Smooth muscle cell (in vitro differentiated cells): ENCODE measurements at regions not wholly inside any gene's neighbourhood (a gene's known extent, or its start where the extent isn't known, plus 50 kb on each side); places are given as distances from the start of the nearest gene placed in this dataset.

ENCODE experiments used
- DNase-seq: peaks from one replicate; lab custom pipeline; 2025; ENCODE audit not compliant: unreplicated experiment; lab: John Stamatoyannopoulos, UW
- H2AFZ ChIP-seq: fragments of 200-600 bp; sonication (generic); 2 replicates; pipeline ENCODE4 v1.6.0; 2016; ENCODE audit warnings: antibody characterized with exemption, low read depth, mild to moderate bottlenecking
- H3F3A ChIP-seq: fragments of 200-600 bp; sonication (generic); 2 replicates; pipeline ENCODE4 v1.6.0; 2017; ENCODE audit warnings: antibody characterized with exemption, low read depth
- H3K27ac ChIP-seq: fragments of 200-600 bp; sonication (generic); 2 replicates; pipeline ENCODE4 v1.5.1; 2016; ENCODE audit warnings: low read depth, mild to moderate bottlenecking
- H3K27me3 ChIP-seq: fragments of 200-600 bp; sonication (generic); 2 replicates; pipeline ENCODE4 v1.6.1; 2016; ENCODE audit warnings: low read depth, mild to moderate bottlenecking
- H3K36me3 ChIP-seq: fragments of 200-600 bp; sonication (generic); 2 replicates; pipeline ENCODE4 v1.5.1; 2016; ENCODE audit warnings: low read depth
- H3K4me1 ChIP-seq: fragments of 200-600 bp; sonication (generic); 2 replicates; pipeline ENCODE4 v1.5.1; 2016; ENCODE audit warnings: low read depth
- H3K4me2 ChIP-seq: fragments of 200-600 bp; sonication (generic); 2 replicates; pipeline ENCODE4 v1.6.0; 2016; ENCODE audit warnings: mild to moderate bottlenecking
- H3K4me3 ChIP-seq: fragments of 200-600 bp; sonication (generic); 2 replicates; pipeline ENCODE4 v1.5.1; 2016; ENCODE audit warnings: mild to moderate bottlenecking
- H3K79me2 ChIP-seq: fragments of 200-600 bp; sonication (generic); 2 replicates; pipeline ENCODE4 v1.6.0; 2016; ENCODE audit warnings: low read depth, mild to moderate bottlenecking
- H3K9ac ChIP-seq: fragments of 200-600 bp; sonication (generic); 2 replicates; pipeline ENCODE4 v1.6.0; 2016; ENCODE audit warnings: low read depth
- H3K9me3 ChIP-seq: fragments of 200-600 bp; sonication (generic); replicated peaks from 2 replicates; pipeline ENCODE4 v1.5.1; 2016; ENCODE audit warnings: low read depth
- H4K20me1 ChIP-seq: fragments of 200-600 bp; sonication (generic); 2 replicates; pipeline ENCODE4 v1.6.0; 2016; ENCODE audit warnings: low read depth
- WGBS: methylation state at CpG from one replicate; pipeline ENCODE4 v1.1.7; 2016; ENCODE audit warnings: low lambda C conversion rate; 5-methylcytosine and 5-hydroxymethylcytosine counted together
- TF ChIP-seq, protein P1 (sequence below): fragments of 200-600 bp; sonication (generic); IDR thresholded peaks from 2 replicates; pipeline ENCODE4 v1.5.1; 2017; ENCODE audit warnings: borderline replicate concordance, mild to moderate bottlenecking, antibody characterized with exemption; ENCODE audit not compliant: insufficient read depth, poor library complexity, severe bottlenecking

DNA sequence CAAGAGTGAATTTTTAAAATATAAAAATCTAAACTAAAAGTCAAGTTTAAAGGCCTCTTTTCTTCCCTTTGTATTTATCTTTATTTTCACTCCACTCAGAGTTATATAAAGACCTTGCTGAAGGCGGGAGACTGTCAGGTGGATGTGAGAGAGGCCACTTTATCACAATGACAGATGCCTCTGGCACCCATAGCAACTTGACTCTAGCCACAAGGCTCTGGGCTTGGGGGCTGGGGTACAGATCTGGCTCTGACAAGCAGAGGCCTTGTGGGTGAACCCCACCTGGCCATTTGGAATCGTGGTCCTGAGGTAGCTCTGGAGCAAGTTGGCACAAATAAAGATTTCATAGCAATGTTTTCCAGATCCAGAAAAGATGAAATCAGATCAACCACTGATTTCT is 417.2 kb downstream of the RFPL4B start:
- H3K9ac ChIP-seq = no peak overlapping the region
- H3K4me3 ChIP-seq = no peak overlapping the region
- no peaks in the 10 kb centered on the region for H3F3A ChIP-seq
- peaks cover 13% of the 10 kb centered on the region for H3K4me1 ChIP-seq
- H3K4me2 ChIP-seq = no peak overlapping the region
- no peaks in the 10 kb centered on the region for H3K36me3 ChIP-seq
- TF ChIP-seq, protein P1, sequence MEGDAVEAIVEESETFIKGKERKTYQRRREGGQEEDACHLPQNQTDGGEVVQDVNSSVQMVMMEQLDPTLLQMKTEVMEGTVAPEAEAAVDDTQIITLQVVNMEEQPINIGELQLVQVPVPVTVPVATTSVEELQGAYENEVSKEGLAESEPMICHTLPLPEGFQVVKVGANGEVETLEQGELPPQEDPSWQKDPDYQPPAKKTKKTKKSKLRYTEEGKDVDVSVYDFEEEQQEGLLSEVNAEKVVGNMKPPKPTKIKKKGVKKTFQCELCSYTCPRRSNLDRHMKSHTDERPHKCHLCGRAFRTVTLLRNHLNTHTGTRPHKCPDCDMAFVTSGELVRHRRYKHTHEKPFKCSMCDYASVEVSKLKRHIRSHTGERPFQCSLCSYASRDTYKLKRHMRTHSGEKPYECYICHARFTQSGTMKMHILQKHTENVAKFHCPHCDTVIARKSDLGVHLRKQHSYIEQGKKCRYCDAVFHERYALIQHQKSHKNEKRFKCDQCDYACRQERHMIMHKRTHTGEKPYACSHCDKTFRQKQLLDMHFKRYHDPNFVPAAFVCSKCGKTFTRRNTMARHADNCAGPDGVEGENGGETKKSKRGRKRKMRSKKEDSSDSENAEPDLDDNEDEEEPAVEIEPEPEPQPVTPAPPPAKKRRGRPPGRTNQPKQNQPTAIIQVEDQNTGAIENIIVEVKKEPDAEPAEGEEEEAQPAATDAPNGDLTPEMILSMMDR = no peak
- no peak overlapping the region for H2AFZ ChIP-seq
- DNase-seq = no peak
- H3K9me3 ChIP-seq = no peaks in the 10 kb centered on the region
- 94% methylated on average over 2 of the region's 2 CpGs for WGBS
- no peaks in the 10 kb centered on the region for H3K27me3 ChIP-seq
- H3K79me2 ChIP-seq = no peaks in the 10 kb centered on the region
- H3K27ac ChIP-seq = no peak overlapping the region
- no peaks in the 10 kb centered on the region for H4K20me1 ChIP-seq

DNA sequence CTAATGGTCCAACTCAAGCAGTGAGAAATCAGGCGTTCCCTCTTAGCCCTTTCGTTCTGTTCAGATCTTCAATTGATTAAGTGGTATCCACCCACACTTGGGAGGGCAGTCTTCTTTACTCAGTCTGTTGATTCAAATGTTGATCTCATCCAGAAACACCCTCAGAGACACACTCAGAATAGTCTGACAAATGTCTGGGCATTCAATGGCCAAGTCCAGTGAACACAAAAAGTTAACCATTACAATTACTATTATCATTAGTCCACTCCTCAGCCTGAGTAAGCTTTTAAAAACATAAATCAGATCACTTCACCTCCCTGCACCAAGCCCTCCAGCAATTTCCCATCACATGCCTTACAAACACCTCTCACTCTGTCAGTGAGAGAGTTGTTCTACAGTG is 423.2 kb downstream of the RFPL4B start:
- Histone ChIP-seq H3K27me3 (no peaks in the 10 kb centered on the region), H3K4me1 (no peaks in the 10 kb centered on the region), H3K36me3 (no peaks in the 10 kb centered on the region), H3F3A (no peaks in the 10 kb centered on the region), H3K9ac (no peak overlapping the region), H4K20me1 (no peaks in the 10 kb centered on the region), H3K27ac (no peak overlapping the region), H2AFZ (no peak overlapping the region), H3K4me3 (no peak overlapping the region), H3K9me3 (no peaks in the 10 kb centered on the region), H3K4me2 (no peak overlapping the region), H3K79me2 (no peaks in the 10 kb centered on the region)
- DNase-seq = no peak
- 44% methylated on average over 2 of the region's 2 CpGs for WGBS
- TF ChIP-seq, protein P1 = no peak

DNA sequence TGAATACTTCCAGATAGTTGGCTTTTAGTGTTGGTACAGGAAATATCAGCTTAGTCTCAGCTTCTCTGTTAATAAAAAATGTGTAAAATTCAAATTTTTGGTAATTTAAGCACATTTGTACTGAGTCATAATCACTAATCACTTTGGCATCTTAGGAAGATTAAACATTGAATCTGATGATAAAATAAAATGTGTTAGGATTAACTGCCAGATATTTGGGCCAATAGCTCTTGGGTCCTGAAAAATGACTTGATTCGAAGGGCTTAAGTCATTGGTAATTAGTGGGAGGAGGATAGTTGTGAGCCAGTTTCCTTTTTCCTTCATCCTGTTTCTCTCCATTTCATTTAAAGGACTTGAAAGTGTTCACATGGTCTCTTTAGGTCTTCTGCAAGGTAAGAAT is 426.1 kb downstream of the RFPL4B start:
- no peaks in the 10 kb centered on the region for H3K36me3 ChIP-seq
- H3K4me1 ChIP-seq = no peaks in the 10 kb centered on the region
- no peaks in the 10 kb centered on the region for H3K79me2 ChIP-seq
- 0% methylated on average over 1 of the region's 1 CpG for WGBS
- no peaks in the 10 kb centered on the region for H3K27me3 ChIP-seq
- no peaks in the 10 kb centered on the region for H3K9me3 ChIP-seq
- peak overlapping the region; percentile 66 for H3K4me2 ChIP-seq
- DNase-seq = no peak
- H3K9ac ChIP-seq = no peak overlapping the region
- H3K4me3 ChIP-seq = no peak overlapping the region
- no peak overlapping the region for H3K27ac ChIP-seq
- H2AFZ ChIP-seq = peak overlapping the region; percentile 24
- TF ChIP-seq, protein P1 = no peak
- no peaks in the 10 kb centered on the region for H4K20me1 ChIP-seq
- no peaks in the 10 kb centered on the region for H3F3A ChIP-seq

DNA sequence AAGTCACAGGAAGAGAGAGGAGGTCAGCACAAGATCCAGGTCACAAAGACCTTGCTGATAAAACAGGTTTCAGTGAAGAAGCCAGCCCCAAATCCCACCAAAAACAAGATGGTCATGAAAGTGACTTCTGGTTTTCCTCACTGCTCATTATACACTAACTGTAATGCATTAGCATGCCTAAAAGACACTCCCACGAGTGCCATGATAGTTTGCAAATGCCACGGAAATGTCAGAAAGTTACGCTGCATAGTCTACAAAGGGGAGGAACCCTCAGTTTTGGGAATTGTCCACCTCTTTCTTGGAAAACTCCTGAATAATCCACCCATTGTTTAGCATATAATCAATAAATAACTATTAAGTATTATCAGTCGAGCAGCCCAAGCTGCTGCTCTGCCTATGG is 427.2 kb downstream of the RFPL4B start:
- H3K9ac ChIP-seq = no peak overlapping the region
- no peak overlapping the region for H3K27ac ChIP-seq
- 91% methylated on average over 4 of the region's 4 CpGs for WGBS
- TF ChIP-seq, protein P1 = no peak
- H2AFZ ChIP-seq = no peak overlapping the region
- no peaks in the 10 kb centered on the region for H3K79me2 ChIP-seq
- no peaks in the 10 kb centered on the region for H4K20me1 ChIP-seq
- H3K27me3 ChIP-seq = no peaks in the 10 kb centered on the region
- H3K9me3 ChIP-seq = no peaks in the 10 kb centered on the region
- H3K4me1 ChIP-seq = no peaks in the 10 kb centered on the region
- no peak for DNase-seq
- H3K36me3 ChIP-seq = no peaks in the 10 kb centered on the region
- no peak overlapping the region for H3K4me2 ChIP-seq
- H3F3A ChIP-seq = no peaks in the 10 kb centered on the region
- no peak overlapping the region for H3K4me3 ChIP-seq
